ENCODE measurements at regions not wholly inside any gene's neighbourhood (a gene's known extent, or its start where the extent isn't known, plus 50 kb on each side); places are given as distances from the start of the nearest gene placed in this dataset.
"Not testable (repeated sequence)": the region's sequence is repeated elsewhere in the genome, so short reads cannot be mapped to it uniquely, and the experiment has no call there.

DNA sequence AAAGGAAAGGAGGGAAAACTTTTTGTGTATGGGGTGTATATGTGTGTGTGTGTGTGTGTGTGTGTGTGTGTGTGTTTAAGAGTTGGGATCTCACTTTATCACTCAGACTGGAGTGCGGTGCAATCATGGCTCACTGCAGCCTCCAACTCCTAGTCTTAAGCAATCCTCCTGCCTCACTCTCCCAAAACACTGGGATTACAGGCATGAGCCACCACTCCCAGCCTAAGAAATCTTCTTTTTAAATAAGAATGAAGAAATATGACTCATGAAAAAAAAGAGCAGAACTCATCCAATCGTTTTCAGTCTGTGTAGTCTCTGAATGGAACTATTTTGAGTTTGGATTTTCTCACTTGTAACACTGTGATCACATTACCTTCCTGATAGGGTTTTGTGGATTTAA is 601.5 kb downstream of the ACTL7B start:
- no peak overlapping the region for H3K4me3 ChIP-seq
- no peak for DNase-seq
- no peaks in the 10 kb centered on the region for H3K36me3 ChIP-seq
- no peaks in the 10 kb centered on the region for H3K9me3 ChIP-seq
- no peak overlapping the region for H3K27ac ChIP-seq
- no peaks in the 10 kb centered on the region for H3K27me3 ChIP-seq
- no peak for TF ChIP-seq CTCF (IDR thresholded peaks at IDR 0.05)
- TF ChIP-seq EP300 (IDR thresholded peaks at IDR 0.05) = no peak
- no peak for TF ChIP-seq POLR2A (IDR thresholded peaks at IDR 0.05)
- no peak for TF ChIP-seq POLR2AphosphoS5 (IDR thresholded peaks at IDR 0.05)
- WGBS, 5 donors = 69 to 81% (median 72%) methylated on average over 2 of the region's 2 CpGs
- intact Hi-C loops (cut with DNase I; ENCODE audit: low total_unique reads) = no loop called here
- peaks cover 0 to 4% (median 0%) of the 10 kb centered on the region in 4 donors for H3K4me1 ChIP-seq

DNA sequence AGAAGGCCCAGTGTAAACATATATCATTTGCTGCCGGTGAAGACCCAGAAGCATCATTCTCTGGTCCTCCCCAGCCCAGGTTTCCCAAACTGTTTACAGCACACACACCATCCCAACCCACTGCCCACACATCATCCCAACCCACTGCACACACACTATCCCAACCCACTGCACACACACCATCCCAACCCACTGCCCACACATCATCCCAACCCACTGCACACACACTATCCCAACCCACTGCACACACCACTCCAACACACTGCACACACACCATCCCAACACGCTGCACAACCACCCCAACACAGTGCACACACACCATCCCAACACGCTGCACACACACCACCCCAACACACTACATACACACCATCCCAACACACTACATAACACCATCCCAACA is 608.4 kb downstream of the ACTL7B start:
- DNase-seq; intact Hi-C loops (cut with DNase I; ENCODE audit: low total_unique reads); H3K4me3 ChIP-seq; H3K9me3 ChIP-seq; H3K27ac ChIP-seq; H3K4me1 ChIP-seq; H3K27me3 ChIP-seq; H3K36me3 ChIP-seq: not testable (repeated sequence)
- WGBS, 5 donors = 85 to 92% (median 88%) methylated on average over 3 of the region's 3 CpGs

DNA sequence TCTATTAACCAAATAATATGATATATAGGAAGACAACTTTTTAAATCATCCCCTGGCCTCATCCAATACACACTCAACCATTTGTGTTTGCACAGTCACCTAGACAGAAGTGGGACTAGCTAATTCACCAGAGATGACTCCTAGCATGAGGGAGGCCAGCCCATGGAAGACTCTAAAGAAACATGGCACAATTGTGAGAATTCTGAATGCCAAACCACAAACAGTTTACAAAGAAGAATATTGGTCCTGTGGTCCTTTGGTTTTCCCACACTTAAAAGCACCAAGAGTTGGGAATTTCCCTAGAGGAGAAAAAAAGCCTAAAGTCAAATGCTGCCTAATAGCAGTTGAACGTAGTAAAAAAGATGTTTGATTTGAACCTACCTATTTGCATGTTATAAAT is 609.9 kb downstream of the ACTL7B start:
- Histone ChIP-seq H3K9me3 (no peaks in the 10 kb centered on the region), H3K36me3 (no peaks in the 10 kb centered on the region), H3K27me3 (no peaks in the 10 kb centered on the region), H3K27ac (no peak overlapping the region), H3K4me1 (no peaks in the 10 kb centered on the region), H3K4me3 (no peak overlapping the region)
- intact Hi-C loops (cut with DNase I; ENCODE audit: low total_unique reads) = no loop called here
- DNase-seq = no peak
- TF ChIP-seq CTCF (IDR thresholded peaks at IDR 0.05) (no peak), EP300 (IDR thresholded peaks at IDR 0.05) (no peak), POLR2A (IDR thresholded peaks at IDR 0.05) (no peak), POLR2AphosphoS5 (IDR thresholded peaks at IDR 0.05) (no peak)
- WGBS, 5 donors = 84 to 98% (median 89%) methylated on average over 1 of the region's 1 CpG

DNA sequence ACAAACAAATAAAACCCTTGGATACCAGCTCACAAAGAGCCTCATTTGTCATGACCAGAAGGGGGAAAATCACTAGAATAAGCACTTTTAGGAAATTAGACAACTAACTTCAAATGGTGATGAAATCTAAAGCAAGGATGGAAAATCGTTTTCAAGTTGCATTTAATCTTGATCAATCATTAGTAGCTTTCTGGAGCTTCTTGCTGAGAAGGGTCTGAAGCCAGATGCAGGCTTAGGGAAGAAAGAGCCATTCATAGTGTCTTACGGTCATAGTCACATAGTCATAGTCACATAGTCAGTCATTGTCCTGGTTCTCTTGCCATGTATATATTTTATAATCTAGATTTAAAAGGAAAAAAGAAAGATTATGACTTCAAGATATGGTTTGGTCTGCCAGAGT is 610.5 kb downstream of the ACTL7B start:
- no peak for TF ChIP-seq POLR2A (IDR thresholded peaks at IDR 0.05)
- TF ChIP-seq CTCF (IDR thresholded peaks at IDR 0.05) = no peak
- no peak for TF ChIP-seq EP300 (IDR thresholded peaks at IDR 0.05)
- TF ChIP-seq POLR2AphosphoS5 (IDR thresholded peaks at IDR 0.05) = no peak
- H3K4me1 ChIP-seq = no peaks in the 10 kb centered on the region
- H3K27me3 ChIP-seq = no peaks in the 10 kb centered on the region
- 61 to 74% (median 66%) methylated on average over 2 of the region's 2 CpGs for WGBS, 5 donors
- peak in 1 of 2 donors; percentile 21 for DNase-seq
- intact Hi-C loops (cut with DNase I; ENCODE audit: low total_unique reads) = no loop called here
- no peaks in the 10 kb centered on the region for H3K9me3 ChIP-seq
- H3K4me3 ChIP-seq = no peak overlapping the region
- H3K27ac ChIP-seq = no peak overlapping the region
- no peaks in the 10 kb centered on the region for H3K36me3 ChIP-seq

- Histone ChIP-seq H3K4me3 (no peak overlapping the region), H3K27me3 (no peaks in the 10 kb centered on the region), H3K27ac (no peak overlapping the region), H3K4me1 (no peaks in the 10 kb centered on the region), H3K36me3 (no peaks in the 10 kb centered on the region), H3K9me3 (no peaks in the 10 kb centered on the region)
- no peak for TF ChIP-seq CTCF (IDR thresholded peaks at IDR 0.05)
- TF ChIP-seq POLR2AphosphoS5 (IDR thresholded peaks at IDR 0.05) = no peak
- TF ChIP-seq POLR2A (IDR thresholded peaks at IDR 0.05) = no peak
- TF ChIP-seq EP300 (IDR thresholded peaks at IDR 0.05) = no peak
- peak in 1 of 2 donors; percentile 46 for DNase-seq
- intact Hi-C loops (cut with DNase I; ENCODE audit: low total_unique reads) = no loop called here
These were observed 611.1 kb downstream of the ACTL7B start for GRCh38 chr9:108244686-108245085.
